ENCODE measurements at regions not wholly inside any gene's neighbourhood (a gene's known extent, or its start where the extent isn't known, plus 50 kb on each side); places are given as distances from the start of the nearest gene placed in this dataset.

GRCh38 chr5:125394661-125395280, 648.3 kb upstream of the ZNF608 start:
- Histone ChIP-seq H3K27me3 (ENCODE audit: control insufficient read depth, insufficient read depth, low read length) (no peaks in the 10 kb centered on the region), H3K4me3 (ENCODE audit: low read length) (no peak overlapping the region), H3K27ac (ENCODE audit: low read length) (no peak overlapping the region), H3K9me3 (ENCODE audit: control insufficient read depth, low read depth, low read length) (no peaks in the 10 kb centered on the region), H3K36me3 (ENCODE audit: control insufficient read depth, insufficient read depth, low read length) (no peaks in the 10 kb centered on the region), H3K4me1 (ENCODE audit: control insufficient read depth, insufficient read depth, low read length) (no peaks in the 10 kb centered on the region)
- no peak for DNase-seq
- no CpG with 5 or more reads among the region's 1 CpG for WGBS (ENCODE audit: insufficient coverage, low lambda C conversion rate)

DNA sequence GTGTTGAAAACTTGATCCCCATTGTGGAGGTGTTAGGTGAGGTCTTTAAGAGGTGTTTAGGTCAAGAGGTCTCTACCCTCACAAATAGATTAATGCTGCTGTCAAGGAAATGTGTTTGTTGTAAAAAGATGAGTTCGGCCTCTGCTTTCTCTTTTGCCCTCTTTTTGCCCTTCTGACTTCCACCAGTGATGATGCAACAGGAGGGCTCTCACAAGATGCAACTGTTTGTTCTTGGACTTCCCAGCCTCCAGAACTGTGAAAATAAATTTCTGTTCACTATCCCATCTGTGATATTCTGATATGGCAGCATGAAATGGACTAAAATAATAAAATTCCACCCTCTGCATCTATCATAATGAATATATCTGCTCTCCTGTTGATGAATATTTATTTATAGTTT, 650.0 kb upstream of the ZNF608 start:
- no CpG with 5 or more reads among the region's 1 CpG for WGBS (ENCODE audit: insufficient coverage, low lambda C conversion rate)
- H3K27ac ChIP-seq (ENCODE audit: low read length), result no peak overlapping the region
- H3K4me1 ChIP-seq (ENCODE audit: control insufficient read depth, insufficient read depth, low read length), result no peaks in the 10 kb centered on the region
- no peak overlapping the region for H3K4me3 ChIP-seq (ENCODE audit: low read length)
- H3K27me3 ChIP-seq (ENCODE audit: control insufficient read depth, insufficient read depth, low read length), result no peaks in the 10 kb centered on the region
- H3K36me3 ChIP-seq (ENCODE audit: control insufficient read depth, insufficient read depth, low read length), result no peaks in the 10 kb centered on the region
- DNase-seq, result no peak
- no peaks in the 10 kb centered on the region for H3K9me3 ChIP-seq (ENCODE audit: control insufficient read depth, low read depth, low read length)

GRCh38 chr5:125398466-125398865, 652.0 kb upstream of the ZNF608 start:
- Histone ChIP-seq H3K36me3 (ENCODE audit: control insufficient read depth, insufficient read depth, low read length) (no peaks in the 10 kb centered on the region), H3K4me3 (ENCODE audit: low read length) (no peak overlapping the region), H3K4me1 (ENCODE audit: control insufficient read depth, insufficient read depth, low read length) (peaks cover 3% of the 10 kb centered on the region), H3K27me3 (ENCODE audit: control insufficient read depth, insufficient read depth, low read length) (no peaks in the 10 kb centered on the region), H3K9me3 (ENCODE audit: control insufficient read depth, low read depth, low read length) (no peaks in the 10 kb centered on the region), H3K27ac (ENCODE audit: low read length) (no peak overlapping the region)
- 92% methylated on average over 2 of the region's 2 CpGs for WGBS (ENCODE audit: insufficient coverage, low lambda C conversion rate)
- DNase-seq, result no peak

GRCh38 chr5:125399885-125400284, 653.4 kb upstream of the ZNF608 start:
- Histone ChIP-seq H3K27ac (ENCODE audit: low read length) (no peak overlapping the region), H3K36me3 (ENCODE audit: control insufficient read depth, insufficient read depth, low read length) (no peaks in the 10 kb centered on the region), H3K4me1 (ENCODE audit: control insufficient read depth, insufficient read depth, low read length) (peaks cover 3% of the 10 kb centered on the region), H3K27me3 (ENCODE audit: control insufficient read depth, insufficient read depth, low read length) (no peaks in the 10 kb centered on the region), H3K9me3 (ENCODE audit: control insufficient read depth, low read depth, low read length) (no peaks in the 10 kb centered on the region), H3K4me3 (ENCODE audit: low read length) (no peak overlapping the region)
- DNase-seq, result no peak
- WGBS (ENCODE audit: insufficient coverage, low lambda C conversion rate), result 100% methylated on average over 2 of the region's 3 CpGs

GRCh38 chr5:125401724-125402622, 655.5 kb upstream of the ZNF608 start:
- Histone ChIP-seq H3K9me3 (ENCODE audit: control insufficient read depth, low read depth, low read length) (no peaks in the 10 kb centered on the region), H3K4me1 (ENCODE audit: control insufficient read depth, insufficient read depth, low read length) (peaks cover 3% of the 10 kb centered on the region), H3K36me3 (ENCODE audit: control insufficient read depth, insufficient read depth, low read length) (no peaks in the 10 kb centered on the region), H3K27ac (ENCODE audit: low read length) (peak overlapping the region; percentile 7), H3K4me3 (ENCODE audit: low read length) (no peak overlapping the region), H3K27me3 (ENCODE audit: control insufficient read depth, insufficient read depth, low read length) (no peaks in the 10 kb centered on the region)
- peak in 1 of 2 donors; percentile 65 for DNase-seq
- WGBS (ENCODE audit: insufficient coverage, low lambda C conversion rate), result 50% methylated on average over 2 of the region's 5 CpGs

DNA sequence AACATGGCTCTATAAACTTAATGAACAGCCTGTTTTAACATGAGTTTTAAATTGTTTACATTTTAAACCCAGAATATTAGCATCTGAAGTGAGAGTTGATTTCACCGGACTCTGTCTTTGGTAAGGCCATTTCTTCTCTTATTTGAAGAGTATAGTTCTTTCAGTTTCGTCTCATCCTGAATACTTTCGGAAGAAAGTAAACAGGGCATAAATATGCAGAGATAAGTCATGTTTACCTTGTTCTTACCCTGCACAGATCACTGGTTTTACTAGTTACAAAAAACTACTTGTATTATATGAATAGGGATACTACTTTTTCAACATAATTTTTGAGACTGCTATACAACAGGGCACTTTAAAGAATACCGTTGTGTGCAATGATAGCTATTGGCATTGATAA, 656.3 kb upstream of the ZNF608 start:
- Histone ChIP-seq H3K36me3 (ENCODE audit: control insufficient read depth, insufficient read depth, low read length) (no peaks in the 10 kb centered on the region), H3K27me3 (ENCODE audit: control insufficient read depth, insufficient read depth, low read length) (no peaks in the 10 kb centered on the region), H3K9me3 (ENCODE audit: control insufficient read depth, low read depth, low read length) (no peaks in the 10 kb centered on the region), H3K4me3 (ENCODE audit: low read length) (no peak overlapping the region), H3K27ac (ENCODE audit: low read length) (no peak overlapping the region), H3K4me1 (ENCODE audit: control insufficient read depth, insufficient read depth, low read length) (peaks cover 3% of the 10 kb centered on the region)
- no CpG with 5 or more reads among the region's 4 CpGs for WGBS (ENCODE audit: insufficient coverage, low lambda C conversion rate)
- peak in 1 of 2 donors; percentile 11 for DNase-seq

DNA sequence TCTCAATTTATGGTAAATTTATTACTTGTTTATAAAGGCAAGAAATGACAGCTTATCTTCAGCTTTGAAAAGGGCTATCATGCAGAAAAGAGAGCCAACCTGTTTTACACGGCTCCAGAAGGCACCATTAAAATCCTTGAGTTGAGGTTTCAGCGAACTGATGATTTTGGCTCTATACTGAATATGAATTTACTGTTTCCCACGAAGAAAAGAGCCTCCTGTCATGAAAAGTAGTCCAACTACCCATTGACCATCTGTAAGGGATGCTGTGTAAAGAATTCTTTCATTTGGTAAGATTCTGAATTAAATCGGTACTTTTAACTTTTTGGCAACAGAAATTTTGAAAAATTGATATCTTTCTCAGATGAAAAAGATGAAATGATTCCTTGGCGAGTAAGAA, 657.6 kb upstream of the ZNF608 start:
- no peak for DNase-seq
- WGBS (ENCODE audit: insufficient coverage, low lambda C conversion rate), result 100% methylated on average over 1 of the region's 5 CpGs

GRCh38 chr5:125408448-125409233, 662.2 kb upstream of the ZNF608 start:
- Histone ChIP-seq H3K9me3 (ENCODE audit: control insufficient read depth, low read depth, low read length) (no peaks in the 10 kb centered on the region), H3K27ac (ENCODE audit: low read length) (no peak overlapping the region), H3K27me3 (ENCODE audit: control insufficient read depth, insufficient read depth, low read length) (no peaks in the 10 kb centered on the region), H3K4me3 (ENCODE audit: low read length) (no peak overlapping the region), H3K4me1 (ENCODE audit: control insufficient read depth, insufficient read depth, low read length) (peaks cover 40% of the 10 kb centered on the region), H3K36me3 (ENCODE audit: control insufficient read depth, insufficient read depth, low read length) (no peaks in the 10 kb centered on the region)
- WGBS (ENCODE audit: insufficient coverage, low lambda C conversion rate), result no CpG with 5 or more reads among the region's 4 CpGs
- DNase-seq, result peak in 1 of 2 donors; percentile 50

More for the DNA sequence above, 657.6 kb upstream of the ZNF608 start:
- peaks cover 10% of the 10 kb centered on the region for H3K4me1 ChIP-seq (ENCODE audit: control insufficient read depth, insufficient read depth, low read length)
- H3K4me3 ChIP-seq (ENCODE audit: low read length), result no peak overlapping the region
- H3K27ac ChIP-seq (ENCODE audit: low read length), result no peak overlapping the region
- no peaks in the 10 kb centered on the region for H3K9me3 ChIP-seq (ENCODE audit: control insufficient read depth, low read depth, low read length)
- no peaks in the 10 kb centered on the region for H3K36me3 ChIP-seq (ENCODE audit: control insufficient read depth, insufficient read depth, low read length)
- H3K27me3 ChIP-seq (ENCODE audit: control insufficient read depth, insufficient read depth, low read length), result no peaks in the 10 kb centered on the region

- DNase-seq, result peak in 1 of 2 donors; percentile 14
- Histone ChIP-seq H3K4me3 (ENCODE audit: low read length) (no peak overlapping the region), H3K9me3 (ENCODE audit: control insufficient read depth, low read depth, low read length) (no peaks in the 10 kb centered on the region), H3K27ac (ENCODE audit: low read length) (no peak overlapping the region), H3K27me3 (ENCODE audit: control insufficient read depth, insufficient read depth, low read length) (no peaks in the 10 kb centered on the region), H3K4me1 (ENCODE audit: control insufficient read depth, insufficient read depth, low read length) (peaks cover 42% of the 10 kb centered on the region), H3K36me3 (ENCODE audit: control insufficient read depth, insufficient read depth, low read length) (no peaks in the 10 kb centered on the region)
- 20% methylated on average over 1 of the region's 8 CpGs for WGBS (ENCODE audit: insufficient coverage, low lambda C conversion rate)
These were observed 662.9 kb upstream of the ZNF608 start for GRCh38 chr5:125409234-125409860.
